DOHH2 (cell line): ENCODE measurements at regions not wholly inside any gene's neighbourhood (a gene's known extent, or its start where the extent isn't known, plus 50 kb on each side); places are given as distances from the start of the nearest gene placed in this dataset.

ENCODE experiments used
- EZH2phosphoT487 ChIP-seq: fragments of 200-600 bp; sonication (generic); IDR thresholded peaks from 2 replicates; pipeline ENCODE4 v1.6.1; 2017; ENCODE audit warnings: borderline replicate concordance, mild to moderate bottlenecking, antibody characterized with exemption, low read length, moderate library complexity, mixed read lengths
- TF ChIP-seq, protein P1 (sequence below): fragments of 200-600 bp; sonication (generic); IDR thresholded peaks from one replicate; pipeline ENCODE4 v1.5.1; 2014; ENCODE audit warnings: antibody characterized with exemption, mild to moderate bottlenecking, low read depth, low read length; ENCODE audit not compliant: poor library complexity, severe bottlenecking

DNA sequence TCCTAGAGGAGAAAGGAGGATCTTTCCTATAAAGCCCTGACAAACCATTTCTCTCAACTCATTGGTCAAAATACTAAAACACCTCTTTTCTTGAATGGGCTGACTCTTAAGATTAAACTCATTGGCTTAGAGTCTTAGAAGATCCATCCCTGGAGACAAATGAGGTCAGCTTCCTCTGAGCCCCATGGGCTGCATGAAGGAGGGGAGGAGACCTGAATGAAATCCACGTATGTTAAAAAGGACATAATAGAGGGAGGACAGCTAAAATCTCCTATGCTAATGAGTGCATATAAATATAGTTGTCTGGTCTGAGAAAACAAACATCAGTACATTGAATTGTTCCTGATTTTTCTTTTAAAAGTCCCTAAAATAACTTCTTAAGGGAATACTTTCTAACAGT lies 255.0 kb downstream of the TBL1XR1 start:
- no peak for TF ChIP-seq EZH2phosphoT487
- TF ChIP-seq, protein P1, sequence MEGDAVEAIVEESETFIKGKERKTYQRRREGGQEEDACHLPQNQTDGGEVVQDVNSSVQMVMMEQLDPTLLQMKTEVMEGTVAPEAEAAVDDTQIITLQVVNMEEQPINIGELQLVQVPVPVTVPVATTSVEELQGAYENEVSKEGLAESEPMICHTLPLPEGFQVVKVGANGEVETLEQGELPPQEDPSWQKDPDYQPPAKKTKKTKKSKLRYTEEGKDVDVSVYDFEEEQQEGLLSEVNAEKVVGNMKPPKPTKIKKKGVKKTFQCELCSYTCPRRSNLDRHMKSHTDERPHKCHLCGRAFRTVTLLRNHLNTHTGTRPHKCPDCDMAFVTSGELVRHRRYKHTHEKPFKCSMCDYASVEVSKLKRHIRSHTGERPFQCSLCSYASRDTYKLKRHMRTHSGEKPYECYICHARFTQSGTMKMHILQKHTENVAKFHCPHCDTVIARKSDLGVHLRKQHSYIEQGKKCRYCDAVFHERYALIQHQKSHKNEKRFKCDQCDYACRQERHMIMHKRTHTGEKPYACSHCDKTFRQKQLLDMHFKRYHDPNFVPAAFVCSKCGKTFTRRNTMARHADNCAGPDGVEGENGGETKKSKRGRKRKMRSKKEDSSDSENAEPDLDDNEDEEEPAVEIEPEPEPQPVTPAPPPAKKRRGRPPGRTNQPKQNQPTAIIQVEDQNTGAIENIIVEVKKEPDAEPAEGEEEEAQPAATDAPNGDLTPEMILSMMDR = no peak
